Mesendoderm (in vitro differentiated cells): ENCODE measurements at regions not wholly inside any gene's neighbourhood (a gene's known extent, or its start where the extent isn't known, plus 50 kb on each side); places are given as distances from the start of the nearest gene placed in this dataset.
"Not testable (repeated sequence)": the region's sequence is repeated elsewhere in the genome, so short reads cannot be mapped to it uniquely, and the experiment has no call there.

Experiments used
- DNase-seq: peaks from one replicate; pipeline ENCODE4 v3.0.0; 2013
- H2AK5ac ChIP-seq: 2 replicates; pipeline ENCODE4 v1.6.1; 2013; ENCODE audit warnings: low read length, inconsistent platforms
- H2BK120ac ChIP-seq: 2 replicates; pipeline ENCODE4 v1.6.1; 2013; ENCODE audit warnings: low read depth, mild to moderate bottlenecking, low read length, moderate library complexity, mixed read lengths
- H2BK15ac ChIP-seq: replicated peaks from 2 replicates; pipeline ENCODE4 v1.6.1; 2013; ENCODE audit warnings: low read depth, mild to moderate bottlenecking, moderate library complexity
- H2BK5ac ChIP-seq: 2 replicates; pipeline ENCODE4 v1.6.1; 2013; ENCODE audit warnings: low read length, inconsistent platforms
- H3K18ac ChIP-seq: 2 replicates; pipeline ENCODE4 v1.6.1; 2013; ENCODE audit warnings: mild to moderate bottlenecking, low read length, mixed read lengths
- H3K23ac ChIP-seq: one replicate; pipeline ENCODE4 v1.6.1; 2013; ENCODE audit warnings: low read length
- H3K27ac ChIP-seq: 2 replicates; pipeline ENCODE4 v1.5.1; 2013; ENCODE audit warnings: low read depth, mild to moderate bottlenecking, inconsistent platforms, low read length, moderate library complexity
- H3K27me3 ChIP-seq: 2 replicates; pipeline ENCODE4 v1.6.1; 2013; ENCODE audit warnings: low read length, control low read depth, mild to moderate bottlenecking, inconsistent platforms; ENCODE audit not compliant: insufficient read depth, poor library complexity
- H3K36me3 ChIP-seq: 2 replicates; pipeline ENCODE4 v1.6.1; 2013; ENCODE audit warnings: low read length, inconsistent platforms; ENCODE audit not compliant: control insufficient read depth, insufficient read depth
- H3K4ac ChIP-seq: one replicate; pipeline ENCODE4 v1.6.1; 2013; ENCODE audit warnings: low read depth, mild to moderate bottlenecking, low read length, moderate library complexity
- H3K4me1 ChIP-seq: 2 replicates; pipeline ENCODE4 v1.6.1; 2013; ENCODE audit warnings: low read depth, low read length, inconsistent platforms; ENCODE audit not compliant: control insufficient read depth
- H3K4me2 ChIP-seq: 2 replicates; pipeline ENCODE4 v1.6.1; 2013; ENCODE audit warnings: low read length
- H3K4me3 ChIP-seq: 2 replicates; pipeline ENCODE4 v1.5.1; 2013; ENCODE audit warnings: mild to moderate bottlenecking, low read length
- H3K56ac ChIP-seq: one replicate; pipeline ENCODE4 v1.6.1; 2013; ENCODE audit warnings: low read length
- H3K79me1 ChIP-seq: 2 replicates; pipeline ENCODE4 v1.6.1; 2013; ENCODE audit warnings: low read length, inconsistent platforms
- H3K79me2 ChIP-seq: 2 replicates; pipeline ENCODE4 v1.6.1; 2013; ENCODE audit warnings: mild to moderate bottlenecking, low read length; ENCODE audit not compliant: control insufficient read depth, insufficient read depth
- H3K9ac ChIP-seq: 2 replicates; pipeline ENCODE4 v1.6.1; 2013; ENCODE audit warnings: low read length, inconsistent platforms
- H4K5ac ChIP-seq: one replicate; pipeline ENCODE4 v1.6.1; 2013; ENCODE audit warnings: low read length
- H4K8ac ChIP-seq: one replicate; pipeline ENCODE4 v1.6.1; 2013; ENCODE audit warnings: low read depth, mild to moderate bottlenecking, control low read depth, low read length, moderate library complexity
- WGBS: extraction: QIAGEN DNeasy Blood & Tissue Kit; methylation state at CpG from one replicate; pipeline ENCODE4 v1.1.7; 2013; ENCODE audit warnings: low lambda C conversion rate, missing lambda C conversion rate; ENCODE audit not compliant: insufficient coverage; ENCODE audit errors: extremely low coverage; 5-methylcytosine and 5-hydroxymethylcytosine counted together

DNA sequence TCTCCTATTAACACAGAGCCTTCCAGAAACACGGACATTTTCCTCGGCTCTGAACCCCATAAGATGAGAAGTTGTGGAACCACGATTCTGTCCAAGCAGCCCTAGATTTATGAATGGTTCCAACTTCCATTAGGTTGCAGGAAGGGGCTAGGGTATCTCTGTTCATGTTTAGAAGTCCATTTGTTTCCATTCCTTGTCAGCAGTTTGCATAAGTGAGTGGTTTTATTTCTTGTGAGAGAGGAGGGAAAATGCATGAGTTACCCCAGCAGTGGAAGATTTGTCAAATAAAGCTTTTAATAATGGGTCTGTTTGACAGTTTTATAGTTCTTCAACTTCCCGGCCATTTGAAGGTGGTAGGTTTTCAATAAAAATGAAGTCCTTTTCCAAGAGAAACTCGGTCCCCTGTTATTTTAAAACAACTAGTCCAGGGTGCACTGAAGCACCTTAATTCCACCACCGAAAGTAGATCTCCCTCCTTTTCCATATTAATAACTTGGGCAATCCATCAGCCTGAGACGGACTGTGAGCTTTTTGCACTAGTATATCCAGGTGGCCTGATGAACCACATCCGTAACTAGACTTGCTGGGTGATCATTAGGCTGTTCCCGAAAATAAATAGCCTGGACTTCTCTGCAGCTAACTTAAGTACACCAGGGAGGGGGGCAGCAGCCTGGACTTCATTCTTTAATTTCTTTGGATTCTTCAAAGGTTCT, 181.3 kb downstream of the TMEM114 start:
- H3K23ac ChIP-seq, result no peak overlapping the region

DNA sequence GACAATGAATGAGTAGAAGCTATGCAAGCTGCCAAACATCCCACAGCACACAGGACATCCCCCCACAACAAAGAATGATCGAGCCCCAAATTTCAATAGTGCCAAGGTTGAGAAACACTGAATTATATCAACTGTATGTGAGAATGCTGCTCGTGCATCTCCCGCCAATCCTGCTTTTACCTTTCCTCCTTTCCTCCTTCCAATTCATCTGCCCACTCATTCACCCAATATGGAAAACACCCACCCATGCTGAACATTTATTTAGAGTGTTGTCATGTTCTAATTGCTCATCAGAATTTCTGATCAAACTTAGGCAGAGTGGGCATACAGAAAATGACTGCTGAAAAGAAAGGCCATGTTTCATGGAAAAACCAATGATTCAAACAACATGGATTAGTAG, 183.0 kb downstream of the TMEM114 start:
- no peak for DNase-seq
- Histone ChIP-seq H3K4me2 (no peak overlapping the region), H3K27ac (no peak overlapping the region), H2BK5ac (no peak overlapping the region), H4K5ac (no peak overlapping the region), H3K23ac (no peak overlapping the region), H3K79me1 (no peaks in the 10 kb centered on the region), H3K4ac (no peak overlapping the region), H3K9ac (no peak overlapping the region), H3K27me3 (no peaks in the 10 kb centered on the region), H3K18ac (no peak overlapping the region), H2BK15ac (no peak overlapping the region), H4K8ac (no peak overlapping the region), H3K79me2 (no peaks in the 10 kb centered on the region), H3K4me1 (no peaks in the 10 kb centered on the region), H2BK120ac (no peak overlapping the region), H3K56ac (no peak overlapping the region), H3K4me3 (no peak overlapping the region), H2AK5ac (no peak overlapping the region), H3K36me3 (no peaks in the 10 kb centered on the region)
- no CpG with 5 or more reads among the region's 3 CpGs for WGBS

More for the DNA sequence above, 181.3 kb downstream of the TMEM114 start:
- Histone ChIP-seq H2BK15ac (no peak overlapping the region), H3K56ac (no peak overlapping the region), H4K8ac (no peak overlapping the region), H3K4me3 (no peak overlapping the region), H2AK5ac (no peak overlapping the region), H2BK5ac (no peak overlapping the region), H3K79me1 (no peaks in the 10 kb centered on the region), H2BK120ac (no peak overlapping the region), H3K36me3 (no peaks in the 10 kb centered on the region), H3K27me3 (no peaks in the 10 kb centered on the region), H4K5ac (no peak overlapping the region), H3K18ac (no peak overlapping the region), H3K4me2 (no peak overlapping the region), H3K4me1 (no peaks in the 10 kb centered on the region), H3K4ac (no peak overlapping the region), H3K27ac (no peak overlapping the region), H3K9ac (no peak overlapping the region), H3K79me2 (no peaks in the 10 kb centered on the region)
- no peak for DNase-seq
- WGBS, result no CpG with 5 or more reads among the region's 9 CpGs

DNA sequence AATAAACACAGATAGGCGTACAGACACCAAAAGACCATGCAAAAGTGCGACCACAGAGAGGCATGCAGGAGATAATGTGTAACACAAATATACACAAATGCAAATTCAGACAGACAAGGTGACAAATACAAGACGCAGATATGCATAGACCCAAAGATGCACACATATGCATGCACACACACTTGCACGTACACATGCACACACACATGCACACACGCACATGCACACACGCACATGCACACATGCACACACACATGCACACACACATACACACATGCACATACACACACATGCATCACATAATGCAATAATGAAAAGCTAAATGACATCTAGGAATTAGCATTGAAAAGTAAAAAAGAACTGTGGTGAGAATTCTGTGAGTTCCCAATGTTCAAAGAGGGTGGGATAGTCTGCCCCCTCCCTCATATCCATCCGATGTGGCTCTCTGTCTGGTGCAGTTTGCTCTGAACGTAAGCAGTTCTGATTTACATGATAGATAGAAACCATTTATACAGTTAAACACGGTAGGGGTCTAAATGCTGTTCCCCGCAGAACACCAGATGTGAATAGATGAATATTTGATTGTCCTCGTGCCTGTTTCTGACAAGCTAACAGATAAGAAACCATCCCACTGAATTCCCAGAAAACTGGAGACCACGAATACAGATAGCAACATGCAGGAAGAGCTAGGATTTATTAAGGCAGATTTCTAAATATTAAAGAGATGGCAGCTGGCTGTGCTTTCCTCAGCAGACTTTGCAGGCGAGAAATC, 186.1 kb downstream of the TMEM114 start:
- H3K56ac ChIP-seq, result no peak overlapping the region
- DNase-seq, result no peak
- no peak overlapping the region for H3K4ac ChIP-seq
- no peak overlapping the region for H3K9ac ChIP-seq
- H3K27me3 ChIP-seq, result no peaks in the 10 kb centered on the region
- no peaks in the 10 kb centered on the region for H3K4me1 ChIP-seq
- no peak overlapping the region for H2BK5ac ChIP-seq
- no peak overlapping the region for H3K23ac ChIP-seq
- no peaks in the 10 kb centered on the region for H3K79me2 ChIP-seq
- no peaks in the 10 kb centered on the region for H3K79me1 ChIP-seq
- H3K36me3 ChIP-seq, result no peaks in the 10 kb centered on the region
- no peak overlapping the region for H3K27ac ChIP-seq
- no peak overlapping the region for H4K5ac ChIP-seq
- no peak overlapping the region for H2AK5ac ChIP-seq
- WGBS, result no CpG with 5 or more reads among the region's 13 CpGs
- no peak overlapping the region for H3K18ac ChIP-seq
- H2BK120ac ChIP-seq, result no peak overlapping the region
- H3K4me3 ChIP-seq, result no peak overlapping the region
- H3K4me2 ChIP-seq, result no peak overlapping the region
- H4K8ac ChIP-seq, result no peak overlapping the region
- no peak overlapping the region for H2BK15ac ChIP-seq

DNA sequence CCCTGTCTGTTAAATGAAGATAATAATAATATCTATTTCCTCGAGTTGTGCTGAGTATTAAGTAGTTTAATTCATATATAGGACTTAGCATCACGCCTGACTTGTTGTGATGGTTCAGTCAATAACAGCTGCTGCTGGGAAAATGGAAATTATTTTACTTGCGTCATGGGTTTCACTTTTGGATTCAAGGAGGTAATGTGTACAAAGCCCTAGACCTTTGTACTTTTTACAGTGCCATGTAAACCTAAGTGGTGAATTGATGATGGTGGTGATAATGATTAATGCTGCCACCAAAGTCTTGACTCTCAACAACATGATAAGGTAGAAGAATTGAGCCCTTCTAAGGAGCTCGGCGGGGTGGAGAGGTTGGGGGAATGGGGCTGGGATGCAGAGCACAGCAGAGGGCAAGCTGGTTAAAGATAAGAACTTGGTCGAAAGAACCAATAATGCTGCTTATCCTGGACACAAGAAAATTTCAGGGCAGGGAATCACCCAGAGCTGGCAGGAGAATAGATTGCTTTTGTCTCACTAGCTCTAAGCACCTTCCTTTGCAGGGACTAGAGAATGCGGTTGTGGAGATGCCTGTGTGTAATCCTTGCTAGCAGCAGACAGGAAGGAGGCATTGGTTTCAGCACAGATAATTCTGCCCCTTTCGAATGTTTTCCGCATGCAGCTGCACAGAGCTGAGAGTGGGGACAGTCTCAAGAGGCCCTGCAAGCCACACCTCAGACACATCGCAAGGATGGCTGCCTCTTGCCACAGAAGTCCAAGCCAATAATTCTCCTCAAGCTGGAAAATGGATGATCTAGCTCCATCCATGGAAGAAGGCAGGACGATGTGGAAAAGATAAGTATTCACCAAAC, 187.1 kb downstream of the TMEM114 start:
- no peak overlapping the region for H2BK120ac ChIP-seq
- H3K36me3 ChIP-seq, result no peaks in the 10 kb centered on the region
- no peaks in the 10 kb centered on the region for H3K79me1 ChIP-seq
- H3K4me2 ChIP-seq, result no peak overlapping the region
- H2BK15ac ChIP-seq, result no peak overlapping the region
- H3K23ac ChIP-seq, result no peak overlapping the region
- no peak overlapping the region for H3K4ac ChIP-seq
- no peak overlapping the region for H3K56ac ChIP-seq
- H3K4me3 ChIP-seq, result no peak overlapping the region
- H4K8ac ChIP-seq, result no peak overlapping the region
- H3K27me3 ChIP-seq, result no peaks in the 10 kb centered on the region
- no CpG with 5 or more reads among the region's 11 CpGs for WGBS
- no peak overlapping the region for H4K5ac ChIP-seq
- no peaks in the 10 kb centered on the region for H3K79me2 ChIP-seq
- no peak overlapping the region for H2BK5ac ChIP-seq
- H3K9ac ChIP-seq, result no peak overlapping the region
- no peak overlapping the region for H3K18ac ChIP-seq
- DNase-seq, result no peak
- H3K27ac ChIP-seq, result no peak overlapping the region
- no peak overlapping the region for H2AK5ac ChIP-seq
- H3K4me1 ChIP-seq, result no peaks in the 10 kb centered on the region

DNA sequence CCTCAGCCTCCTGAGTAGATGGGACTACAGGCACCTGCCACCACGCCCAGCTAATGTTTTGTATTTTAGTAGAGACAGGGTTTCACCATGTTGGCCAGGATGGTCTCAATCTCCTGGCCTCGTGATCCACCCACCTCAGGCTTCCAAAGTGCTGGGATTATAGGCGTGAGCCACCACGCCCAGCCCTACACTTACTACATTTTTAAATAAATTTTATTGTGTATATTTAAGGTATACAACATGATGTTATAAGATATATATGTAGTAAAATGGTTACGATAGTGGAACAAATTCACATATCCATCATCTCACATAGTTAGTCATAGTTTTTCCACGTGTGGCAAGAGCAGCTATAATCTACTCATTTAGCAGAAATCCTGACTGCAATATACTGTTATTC, 189.6 kb downstream of the TMEM114 start:
- not testable (repeated sequence) for H4K8ac ChIP-seq, H2BK15ac ChIP-seq, DNase-seq, H2BK5ac ChIP-seq, H3K27ac ChIP-seq, H3K18ac ChIP-seq, H3K79me2 ChIP-seq, H3K4me2 ChIP-seq, H3K4me1 ChIP-seq, H3K9ac ChIP-seq, H3K23ac ChIP-seq, H4K5ac ChIP-seq, H2AK5ac ChIP-seq, H3K4me3 ChIP-seq, H3K27me3 ChIP-seq, H3K56ac ChIP-seq, H3K4ac ChIP-seq, H3K79me1 ChIP-seq, H2BK120ac ChIP-seq, H3K36me3 ChIP-seq
- no CpG with 5 or more reads among the region's 6 CpGs for WGBS
